ENCODE measurements at regions not wholly inside any gene's neighbourhood (a gene's known extent, or its start where the extent isn't known, plus 50 kb on each side); places are given as distances from the start of the nearest gene placed in this dataset.

DNA sequence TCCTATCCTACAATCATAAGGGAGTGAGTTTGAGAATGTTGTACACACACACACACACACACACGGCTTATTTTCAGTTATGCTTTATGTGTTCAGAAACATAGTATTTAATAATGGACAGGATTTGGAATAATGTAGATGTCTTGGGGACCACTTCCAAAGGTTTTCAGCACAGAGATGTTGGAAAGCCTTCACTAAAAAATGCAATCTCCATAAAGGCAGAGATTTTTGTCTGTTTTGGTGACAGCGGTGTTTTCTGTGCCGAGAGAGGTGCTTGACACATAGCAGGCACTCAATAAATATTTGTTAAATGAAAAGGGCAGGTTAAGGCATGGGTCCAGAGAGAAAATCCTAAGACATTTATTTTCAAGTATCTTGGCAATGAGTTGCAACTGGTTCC, 428.2 kb upstream of the RGMA start:
- no peak for DNase-seq

DNA sequence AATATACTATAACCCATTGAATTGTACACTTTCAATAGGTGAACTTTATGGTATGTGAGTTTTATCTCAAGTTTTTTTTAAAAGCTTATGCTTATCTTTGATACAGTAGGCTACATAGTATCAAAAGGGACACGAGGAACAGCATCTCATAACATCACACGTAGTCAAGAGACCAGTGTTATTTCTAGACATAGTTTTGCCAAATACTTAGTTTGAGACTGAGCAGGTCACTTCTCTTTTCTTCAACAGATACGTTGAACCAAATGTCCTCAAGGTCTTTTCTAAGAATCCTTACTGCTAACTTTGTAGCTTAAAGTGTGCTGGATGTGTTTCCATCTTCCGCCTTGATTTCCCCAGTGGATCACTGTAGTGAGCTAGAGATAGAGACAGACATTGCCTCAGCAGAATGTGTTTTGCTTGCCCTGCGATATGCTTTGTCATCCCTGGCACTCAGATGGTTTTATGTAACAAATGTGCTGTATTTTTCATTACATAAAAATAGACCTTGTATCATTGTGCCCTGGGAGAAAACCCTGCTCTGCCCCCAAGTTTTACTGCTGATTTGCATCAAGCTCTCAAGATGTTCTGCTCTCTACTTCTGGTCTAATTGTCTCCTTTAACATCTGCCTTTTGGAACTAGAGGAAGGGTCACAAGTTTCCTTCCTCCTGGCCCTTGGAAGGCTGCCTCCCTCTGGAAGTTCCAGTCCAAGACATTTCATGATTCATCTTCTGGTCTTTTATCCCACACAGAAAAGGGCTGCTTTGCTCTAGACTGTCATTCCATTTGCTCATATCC, 426.4 kb upstream of the RGMA start:
- DNase-seq = no peak

DNA sequence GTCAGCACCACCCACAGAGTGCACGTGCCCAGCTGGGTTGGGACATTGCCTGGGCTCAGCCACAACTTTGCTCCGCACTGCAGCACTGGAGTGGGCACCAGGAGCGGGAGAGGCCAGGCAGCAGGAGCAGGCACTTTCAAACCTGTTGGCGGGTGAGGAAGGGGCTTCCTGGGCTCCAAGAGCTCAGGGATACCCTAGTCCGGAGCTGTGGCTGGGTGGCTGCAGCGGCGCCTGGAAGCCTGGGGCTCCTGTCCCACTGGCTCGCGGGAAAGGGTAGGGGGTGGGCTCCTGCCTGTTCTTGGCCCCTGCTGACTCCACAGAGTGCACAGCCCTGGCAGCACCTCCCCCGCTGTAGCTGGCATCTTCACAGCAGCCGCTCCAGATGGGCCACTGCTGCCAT, 417.6 kb upstream of the RGMA start:
- DNase-seq = no peak

DNA sequence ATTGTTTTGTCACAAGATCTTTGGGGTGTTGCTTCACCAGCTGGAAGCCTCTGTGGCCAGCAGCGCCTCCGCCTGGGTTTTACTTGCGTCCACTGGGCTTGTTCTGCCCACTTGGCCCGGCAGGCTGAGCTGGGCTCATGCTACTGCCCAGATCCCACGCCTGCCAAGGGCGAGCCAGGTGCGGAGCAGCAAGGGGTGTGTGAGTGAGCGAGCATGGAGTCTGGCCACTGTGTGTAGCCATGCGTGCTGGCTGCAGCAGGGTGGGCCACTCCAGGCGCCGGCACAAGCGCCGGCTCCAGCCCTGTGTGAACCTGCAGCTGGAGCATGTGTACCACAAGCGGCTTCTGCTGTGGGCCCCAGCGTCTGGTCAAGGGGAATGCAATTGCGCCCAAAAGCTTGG, 416.5 kb upstream of the RGMA start:
- DNase-seq = no peak

GRCh38 chr15:93501946-93502345, 412.9 kb upstream of the RGMA start:
- DNase-seq = no peak

DNA sequence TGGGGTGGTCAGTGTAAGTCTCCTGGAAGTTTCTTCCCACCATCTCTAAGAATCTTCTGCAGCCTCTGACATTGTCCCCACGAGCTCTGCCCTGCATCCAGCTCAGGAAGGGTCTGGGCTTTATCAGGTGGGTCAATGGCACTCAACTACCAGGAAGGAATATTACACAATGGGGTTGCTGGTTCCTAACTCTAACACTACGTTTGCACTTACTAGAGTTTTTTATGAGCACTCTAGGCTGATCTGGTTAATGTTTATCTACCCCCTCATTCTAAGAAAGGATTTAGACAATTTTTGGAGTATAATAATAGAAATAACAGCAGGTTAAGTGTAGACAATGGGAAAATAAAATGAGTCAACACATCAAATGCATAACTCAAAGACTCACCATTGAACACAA, 411.1 kb upstream of the RGMA start:
- no peak for DNase-seq

- no peak for DNase-seq
Observed at GRCh38 chr15:93497291-93497690, 408.3 kb upstream of the RGMA start.

GRCh38 chr15:93496888-93497287, 407.9 kb upstream of the RGMA start:
- DNase-seq = no peak

- DNase-seq = no peak
Observed at GRCh38 chr15:93495799-93496637, 407.0 kb upstream of the RGMA start.

DNA sequence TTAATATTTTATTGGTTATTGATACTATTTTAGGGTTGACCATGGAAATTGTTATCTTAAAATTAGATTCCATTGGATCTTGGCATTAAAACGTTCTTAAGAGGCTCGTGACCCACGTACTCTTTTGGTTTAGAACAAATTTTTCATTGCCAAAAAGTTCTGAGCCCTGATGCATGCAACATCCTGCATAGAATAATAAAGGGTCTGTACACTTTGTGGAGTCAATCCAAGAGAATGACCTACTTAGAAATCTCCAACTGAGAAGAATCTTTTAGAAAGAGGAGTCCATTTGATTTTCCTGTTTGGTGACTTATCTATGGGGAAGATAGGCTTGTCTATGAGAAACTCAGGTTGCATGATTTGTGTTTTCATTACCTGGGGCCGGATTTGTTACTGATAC, 404.2 kb upstream of the RGMA start:
- no peak for DNase-seq

DNA sequence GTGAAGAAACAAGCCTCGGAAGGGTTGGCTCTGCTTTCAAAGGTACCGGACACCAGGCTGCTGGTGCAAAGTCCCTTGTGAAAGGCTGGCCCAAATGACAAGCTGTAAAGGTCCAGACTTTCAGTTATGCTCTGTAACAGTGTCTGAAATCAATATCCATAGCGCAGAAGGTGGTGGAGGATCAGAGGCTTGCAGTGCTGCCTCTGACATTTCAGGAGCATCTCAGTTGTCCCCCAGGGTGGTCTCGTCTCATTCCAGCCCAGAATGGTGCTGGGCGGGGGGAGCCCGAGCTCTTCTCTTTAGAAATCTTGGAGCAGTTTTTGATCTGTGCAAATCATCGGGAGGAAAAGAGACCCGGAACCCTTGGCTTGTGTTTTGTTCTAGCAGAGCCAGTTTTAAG, 402.3 kb upstream of the RGMA start:
- DNase-seq = no peak

DNA sequence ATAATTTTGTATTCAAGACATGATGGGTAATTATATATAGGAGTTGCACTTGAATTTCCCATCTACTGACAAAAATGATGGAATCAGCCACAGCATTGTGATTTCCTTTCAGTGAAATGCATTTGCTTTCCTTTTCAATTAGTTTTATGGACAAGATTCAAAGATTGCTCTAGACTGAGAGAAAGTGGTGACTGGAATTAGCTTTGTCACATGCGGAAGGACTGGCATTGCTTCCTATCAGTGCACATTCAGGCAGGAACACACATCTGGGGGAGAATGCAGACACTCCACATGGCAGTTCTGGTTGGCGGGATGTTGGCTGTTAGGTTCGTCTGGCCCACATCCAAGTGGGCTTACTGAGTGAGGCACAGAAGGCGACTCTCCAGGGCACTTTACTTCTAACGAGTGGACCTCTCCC, 399.3 kb upstream of the RGMA start:
- no peak for DNase-seq

- no peak for DNase-seq
Observed at GRCh38 chr15:93486407-93487117, 397.6 kb upstream of the RGMA start.

GRCh38 chr15:93485438-93486327, 396.7 kb upstream of the RGMA start:
- no peak for DNase-seq

DNA sequence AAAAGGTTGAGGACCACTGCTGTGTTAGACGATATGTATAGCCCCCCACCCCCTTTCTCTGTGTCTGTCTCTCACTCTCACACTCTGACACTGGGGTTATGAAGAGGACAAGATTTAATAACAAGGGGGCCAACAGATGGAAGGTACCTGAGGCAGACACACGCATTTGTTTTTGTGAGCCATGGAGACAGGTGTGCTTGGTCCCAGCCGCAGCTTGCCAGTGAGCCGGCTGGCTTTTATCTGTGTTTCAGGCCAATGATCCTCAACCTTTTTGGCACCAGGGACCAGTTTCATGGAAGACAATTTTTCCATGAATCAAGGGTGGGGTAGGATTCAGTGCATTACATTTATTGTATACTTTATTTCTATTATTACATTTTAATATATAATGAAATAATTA, 394.9 kb upstream of the RGMA start:
- no peak for DNase-seq

DNA sequence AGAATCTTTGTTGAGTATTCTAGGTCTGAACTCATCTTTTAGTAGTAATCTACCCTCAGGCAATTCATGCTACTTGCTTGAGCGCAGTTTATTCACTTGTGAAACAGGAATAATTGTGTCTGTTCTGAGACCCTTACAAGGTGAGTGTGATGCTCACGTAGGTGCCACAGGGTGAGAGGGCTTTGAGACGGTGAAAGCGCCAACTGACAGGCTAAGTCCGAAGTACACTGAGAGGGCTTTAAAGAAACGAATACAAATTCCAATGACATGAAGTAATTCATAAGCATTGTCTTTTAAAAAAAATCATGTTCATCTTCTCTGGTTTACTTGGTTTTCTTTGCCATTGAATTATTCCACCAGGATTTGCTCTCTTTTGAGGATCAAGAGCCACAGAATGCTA, 393.7 kb upstream of the RGMA start:
- no peak for DNase-seq

GRCh38 chr15:93479715-93480114, 390.7 kb upstream of the RGMA start:
- DNase-seq = no peak

DNA sequence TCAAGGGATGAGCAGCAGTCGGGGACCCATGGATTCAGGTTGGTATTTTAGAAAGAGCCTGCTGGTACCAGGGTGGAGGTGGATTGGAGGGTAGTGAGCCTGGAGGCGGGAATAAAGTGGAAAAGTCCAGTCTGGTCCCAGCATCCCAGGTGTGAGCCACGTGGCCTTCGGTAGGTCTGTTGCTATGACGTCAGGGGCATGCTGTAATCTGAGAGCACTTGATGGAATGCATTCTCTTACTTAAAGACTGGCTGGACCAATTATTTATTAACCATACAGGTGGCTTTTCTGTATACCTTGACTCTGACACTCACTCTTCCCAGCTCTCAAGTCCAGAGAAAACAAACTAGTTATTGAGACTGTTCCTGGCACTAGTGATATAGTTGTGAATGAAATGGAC, 389.9 kb upstream of the RGMA start:
- DNase-seq = no peak

GRCh38 chr15:93477721-93478120, 388.7 kb upstream of the RGMA start:
- DNase-seq = no peak

GRCh38 chr15:93477188-93477587, 388.2 kb upstream of the RGMA start:
- DNase-seq = no peak

DNA sequence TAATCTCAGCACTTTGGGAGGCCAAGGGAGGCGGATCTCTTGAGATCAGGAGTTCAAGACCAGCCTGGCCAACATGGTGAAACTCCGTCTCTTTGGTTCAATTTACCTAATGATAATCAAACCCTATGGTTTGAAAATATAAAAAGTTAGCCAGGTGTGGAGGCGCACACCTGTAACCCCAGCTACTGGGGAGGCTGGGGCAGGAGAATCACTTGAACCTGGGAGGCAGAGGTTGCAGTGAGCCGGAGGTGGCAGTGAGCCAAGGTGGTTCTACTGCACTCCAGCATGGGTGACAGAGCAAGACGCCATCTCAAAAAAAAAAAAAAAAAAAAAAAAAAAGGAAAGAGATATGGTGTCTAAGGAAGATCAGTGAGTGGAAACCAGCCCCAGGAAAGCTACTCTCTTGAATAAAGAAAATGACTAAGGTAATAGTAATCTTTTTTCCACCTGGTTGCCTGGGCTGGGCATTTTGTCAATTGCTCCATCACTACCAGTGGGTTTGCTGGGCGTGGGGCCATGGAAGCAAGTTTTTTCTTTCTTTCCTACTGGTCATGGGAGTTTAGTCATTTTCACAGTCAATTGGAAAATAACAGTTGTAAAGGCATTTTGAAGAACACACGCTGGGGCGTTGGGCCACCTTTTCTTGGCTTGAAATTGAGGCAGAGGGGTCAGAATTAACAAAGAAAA, 387.6 kb upstream of the RGMA start:
- DNase-seq = no peak

- DNase-seq = no peak
Observed at GRCh38 chr15:93474728-93475127, 385.7 kb upstream of the RGMA start.
